H4 (cell line): ENCODE measurements at regions not wholly inside any gene's neighbourhood (a gene's known extent, or its start where the extent isn't known, plus 50 kb on each side); places are given as distances from the start of the nearest gene placed in this dataset.

Source experiments
- DNase-seq: peaks from one replicate; pipeline ENCODE4 v3.0.0-alpha.2; 2015; ENCODE audit warnings: low spot score

DNA sequence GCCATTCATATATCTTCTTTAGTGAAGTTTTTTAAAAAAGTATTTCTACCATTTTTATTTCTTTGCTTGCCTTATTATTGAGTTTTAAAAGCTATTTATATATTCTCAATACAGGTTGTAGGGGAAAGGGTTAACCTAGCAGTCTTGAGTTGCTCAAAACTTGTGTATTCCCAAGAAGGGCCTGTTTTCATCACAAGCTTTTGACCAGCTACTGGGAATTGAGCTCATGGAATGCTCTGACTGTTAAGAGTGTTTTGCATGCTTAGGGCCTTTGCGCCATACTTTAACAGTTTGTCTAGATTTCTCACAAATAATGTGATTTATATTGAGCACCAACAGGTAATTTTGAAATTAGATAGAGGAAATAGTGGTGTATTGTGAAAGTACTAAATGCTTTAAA lies 72.0 kb upstream of the CALCR start:
- no peak for DNase-seq

DNA sequence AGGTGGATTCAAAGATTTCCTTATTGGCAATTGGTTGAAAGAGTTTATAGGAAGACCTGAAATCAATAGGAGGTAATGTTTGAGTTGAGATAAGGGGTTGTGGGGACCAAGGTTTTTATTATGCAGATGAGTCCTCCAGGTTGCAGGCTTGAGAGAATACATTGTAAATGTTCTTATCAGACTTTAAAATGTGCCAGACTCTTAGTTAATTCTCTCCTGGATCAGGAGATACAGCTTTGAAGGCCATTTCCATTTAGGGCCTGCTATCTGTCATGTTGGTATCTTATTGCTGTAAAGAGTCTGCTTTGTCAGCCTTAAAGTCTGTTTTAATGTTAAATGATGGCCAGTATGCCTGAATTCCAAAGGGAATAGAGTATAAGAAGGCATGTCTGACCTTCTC lies 61.8 kb upstream of the CALCR start:
- DNase-seq = no peak

DNA sequence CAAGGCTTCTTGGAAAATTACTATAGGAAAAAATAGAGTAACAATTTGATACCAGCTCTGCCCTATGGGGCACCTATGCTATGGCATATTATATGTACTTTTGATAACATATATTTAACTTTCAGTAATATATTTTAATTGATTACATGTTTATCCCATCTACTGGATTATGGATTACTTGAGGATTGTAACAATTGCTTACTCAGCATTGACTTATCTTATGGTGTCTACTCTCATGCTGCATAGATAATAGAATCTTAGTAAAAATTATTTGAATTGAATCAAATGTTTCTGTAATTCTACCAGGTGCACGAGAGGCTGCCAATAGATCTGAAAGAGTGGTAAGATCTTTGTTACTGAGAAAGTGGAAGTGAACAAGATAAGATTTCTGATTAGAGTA lies 57.8 kb upstream of the CALCR start:
- no peak for DNase-seq

DNA sequence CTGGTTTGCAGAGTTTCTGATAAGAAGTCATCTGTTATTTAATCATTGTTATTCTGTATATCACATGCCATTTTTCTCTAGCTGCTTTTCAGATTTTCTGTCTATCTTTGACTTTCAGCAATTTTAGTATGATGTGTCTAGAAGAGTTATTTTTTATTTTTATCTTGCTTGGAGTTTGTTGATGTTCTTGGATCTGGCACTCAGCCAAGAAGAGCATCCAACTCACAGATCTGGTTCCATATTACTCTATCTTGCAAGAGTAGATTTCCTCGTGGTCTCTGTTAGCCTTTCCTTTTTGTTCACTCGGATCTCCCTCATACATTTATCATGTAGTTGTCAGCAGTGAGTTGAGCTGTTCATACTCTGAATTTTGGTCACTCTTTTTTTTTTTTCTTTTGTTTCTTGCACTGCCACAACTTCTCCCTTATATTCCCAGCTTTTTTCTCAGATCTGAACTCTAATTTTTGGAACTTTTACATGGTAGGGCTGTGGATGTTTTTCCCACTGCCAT lies 54.8 kb upstream of the CALCR start:
- no peak for DNase-seq

DNA sequence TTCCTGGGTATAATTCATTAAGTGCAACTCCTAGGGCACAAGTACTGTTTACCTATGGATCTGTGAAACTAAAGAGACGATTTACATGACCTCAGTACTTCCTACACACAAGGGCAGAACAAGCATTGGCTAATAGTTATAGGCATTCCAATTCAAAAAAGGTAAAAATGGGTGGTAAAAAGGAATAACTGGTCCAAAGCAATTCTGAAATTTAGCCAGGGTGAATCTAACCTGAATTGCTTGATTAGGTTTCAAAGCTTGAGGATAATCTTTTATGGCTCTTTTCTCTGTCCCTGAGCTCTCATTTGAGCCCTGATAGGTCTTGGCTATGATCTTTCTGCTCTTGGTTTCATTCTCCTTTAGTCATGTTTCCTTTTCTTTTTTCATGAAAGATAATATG lies 52.3 kb upstream of the CALCR start:
- DNase-seq = no peak
